HFF-Myc (cell line): ENCODE measurements at regions not wholly inside any gene's neighbourhood (a gene's known extent, or its start where the extent isn't known, plus 50 kb on each side); places are given as distances from the start of the nearest gene placed in this dataset.

ENCODE experiments used
- DNase-seq: peaks from one replicate; pipeline ENCODE4 v3.0.0-alpha.2; 2011; ENCODE audit warnings: low read depth; ENCODE audit errors: extremely low read depth
- H3K4me3 ChIP-seq: replicated peaks from 2 replicates; pipeline ENCODE4 v1.5.1; 2011; ENCODE audit warnings: low read depth, mild to moderate bottlenecking, control low read depth, low read length
- CTCF ChIP-seq: IDR thresholded peaks from 2 replicates; pipeline ENCODE4 v1.5.1; 2012; ENCODE audit warnings: mild to moderate bottlenecking, low read depth, low read length, control low read depth; ENCODE audit errors: missing control alignments

DNA sequence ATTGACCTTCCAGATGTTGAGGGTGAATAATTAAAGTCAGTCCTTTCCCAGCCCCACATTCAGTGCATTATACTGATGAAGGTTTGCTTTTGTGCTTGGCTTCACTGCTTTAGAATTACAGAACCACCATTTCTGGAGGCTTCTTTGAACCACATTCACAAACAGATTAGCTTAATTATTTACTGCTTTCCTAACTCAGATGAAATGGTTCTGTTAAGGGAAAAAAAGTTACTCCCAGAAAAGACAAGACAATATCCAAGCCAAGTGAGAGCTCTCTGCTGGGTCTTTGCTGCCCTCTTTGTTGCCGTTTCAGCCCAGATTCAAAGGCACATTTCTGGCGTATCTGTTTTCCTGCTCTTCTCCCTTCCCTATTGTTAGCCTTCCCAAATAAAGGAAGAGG lies 188.9 kb downstream of the AHR start:
- H3K4me3 ChIP-seq: no peak overlapping the region
- DNase-seq: no peak
- no peak for TF ChIP-seq CTCF

GRCh38 chr7:17488829-17489228 lies 190.4 kb downstream of the AHR start:
- TF ChIP-seq CTCF: no peak
- no peak overlapping the region for H3K4me3 ChIP-seq
- no peak for DNase-seq

- TF ChIP-seq CTCF: no peak
- no peak overlapping the region for H3K4me3 ChIP-seq
- no peak for DNase-seq
Measured at GRCh38 chr7:17489961-17490360, 191.5 kb downstream of the AHR start.

DNA sequence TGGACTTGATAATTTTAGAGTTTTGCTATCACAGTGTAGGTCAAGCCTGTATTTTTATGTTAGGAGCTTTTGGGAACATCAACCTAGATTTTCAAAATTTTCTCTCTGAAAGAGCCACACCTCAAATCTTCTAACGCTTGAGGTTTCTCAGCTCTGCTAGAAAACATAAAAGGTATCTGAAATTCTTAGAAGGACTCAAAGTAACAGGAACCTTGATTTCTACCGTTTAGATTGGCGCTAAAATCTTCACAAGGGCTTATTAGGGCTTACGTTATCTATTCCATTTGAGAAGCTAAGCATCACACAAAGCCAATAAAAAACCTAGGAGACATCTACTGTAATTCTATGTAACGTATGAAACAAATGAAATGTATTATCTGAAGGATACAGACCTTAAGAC lies 192.4 kb downstream of the AHR start:
- no peak for DNase-seq
- TF ChIP-seq CTCF: no peak
- H3K4me3 ChIP-seq: no peak overlapping the region

- DNase-seq: no peak
- H3K4me3 ChIP-seq: no peak overlapping the region
- no peak for TF ChIP-seq CTCF
Measured at GRCh38 chr7:17492437-17492836, 194.0 kb downstream of the AHR start.

DNA sequence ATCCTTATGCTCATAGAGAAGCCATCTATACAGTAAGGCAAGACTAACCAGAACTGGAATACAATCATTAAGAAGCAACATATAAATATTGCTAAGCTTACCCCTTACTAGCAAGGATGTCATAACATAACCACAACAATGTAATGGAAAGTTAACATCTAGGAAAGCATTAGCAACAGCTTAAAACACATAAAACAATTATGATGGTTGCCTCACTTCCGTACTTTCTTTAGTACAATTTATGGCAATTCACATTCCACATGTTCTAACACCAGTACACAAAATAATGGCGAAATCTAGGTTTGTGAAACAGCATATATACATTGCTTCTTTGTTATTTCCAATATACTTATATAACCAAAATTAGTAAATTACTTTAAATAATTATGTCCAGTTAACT lies 195.0 kb downstream of the AHR start:
- DNase-seq: no peak
- no peak overlapping the region for H3K4me3 ChIP-seq
- no peak for TF ChIP-seq CTCF

DNA sequence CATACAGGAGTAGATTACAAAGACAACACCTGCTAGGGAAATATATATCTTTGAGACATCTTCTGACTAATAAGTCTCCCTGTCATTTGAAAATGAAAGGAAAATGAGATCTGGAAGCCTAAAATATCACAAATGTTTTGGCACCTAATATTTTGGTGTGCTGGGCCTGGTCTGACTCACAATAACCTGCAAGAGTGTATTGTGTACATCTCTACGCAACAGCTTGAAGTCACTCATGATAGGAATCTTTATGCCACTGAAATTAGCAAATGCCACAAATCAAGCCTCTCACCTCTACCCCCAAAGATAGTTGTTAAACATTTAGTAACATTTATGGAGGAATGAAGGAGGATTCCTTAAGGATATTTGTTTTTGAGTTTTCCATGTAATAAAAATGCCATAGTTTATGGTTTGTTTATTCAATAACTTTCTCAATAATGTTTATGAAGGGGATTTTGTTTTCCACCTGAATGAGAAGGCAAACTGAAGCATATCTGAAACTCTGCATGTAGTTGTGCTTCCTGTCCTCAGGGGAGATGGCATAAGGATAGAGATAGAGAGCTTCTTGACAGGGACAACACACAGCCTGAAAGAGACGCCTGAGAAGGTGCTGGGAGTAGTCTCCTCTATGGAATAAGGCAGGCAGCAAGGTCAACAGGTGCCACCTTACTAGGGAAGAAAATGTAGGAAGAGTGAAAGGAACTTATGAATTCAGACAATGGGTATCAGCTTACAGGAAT lies 197.4 kb downstream of the AHR start:
- H3K4me3 ChIP-seq: no peak overlapping the region
- DNase-seq: no peak
- TF ChIP-seq CTCF: no peak
